Adrenal gland (tissue), 5 donors: ENCODE measurements at regions not wholly inside any gene's neighbourhood (a gene's known extent, or its start where the extent isn't known, plus 50 kb on each side); places are given as distances from the start of the nearest gene placed in this dataset.

Source experiments
- CTCF ChIP-seq, 6 experiments: fragments of 450-650 bp in 4 of 6; fragments of 200-600 bp in 2 of 6; sonication (generic) in 1 of 6; IDR thresholded peaks; 1 replicate in 5 of 6; 2 replicates in 1 of 6; pipeline versions ENCODE4 v1.5.1 to v1.8.0; 2016 to 2021; ENCODE audit warnings: antibody characterized with exemption in 6 of 6, mild to moderate bottlenecking in 2 of 6, moderate library complexity in 1 of 6
- POLR2A ChIP-seq, 2 donors: fragments of 450-650 bp; IDR thresholded peaks; one replicate each; pipeline ENCODE4 v1.6.1; 2017; ENCODE audit warnings: antibody characterized with exemption in 2 of 2, mild to moderate bottlenecking in 2 of 2, moderate library complexity in 1 of 2
- donor health status: DM: no; HTN: no; CAD: no.

- no peak for TF ChIP-seq CTCF (IDR thresholded peaks at IDR 0.05)
- no peak for TF ChIP-seq POLR2A (IDR thresholded peaks at IDR 0.05)
Observed at GRCh38 chr3:153111016-153111415, 51.0 kb upstream of the RAP2B start.
